HG02870 (cell line): ENCODE measurements at regions not wholly inside any gene's neighbourhood (a gene's known extent, or its start where the extent isn't known, plus 50 kb on each side); places are given as distances from the start of the nearest gene placed in this dataset.

Experiments used
- ATAC-seq: cut with Tn5 transposase; IDR thresholded peaks from one replicate; pipeline ENCODE4 v1.9.1; 2021; ENCODE audit warnings: mild to moderate bottlenecking, moderate library complexity; ENCODE audit not compliant: unreplicated experiment

- no peak for ATAC-seq
Observed at GRCh38 chr6:20312606-20313005, 89.1 kb upstream of the E2F3 start.

GRCh38 chr6:20313051-20313450 is 88.6 kb upstream of the E2F3 start:
- ATAC-seq = no peak

GRCh38 chr6:20313960-20314530 is 87.6 kb upstream of the E2F3 start:
- no peak for ATAC-seq

GRCh38 chr6:20314866-20315845 is 86.5 kb upstream of the E2F3 start:
- ATAC-seq = no peak

GRCh38 chr6:20317430-20317829 is 84.2 kb upstream of the E2F3 start:
- no peak for ATAC-seq

GRCh38 chr6:20318851-20319387 is 82.8 kb upstream of the E2F3 start:
- ATAC-seq = no peak

- ATAC-seq = peak; percentile 98
Observed at GRCh38 chr6:20319520-20320357, 81.9 kb upstream of the E2F3 start.

- ATAC-seq = no peak
Observed at GRCh38 chr6:20325641-20326421, 75.8 kb upstream of the E2F3 start.

- ATAC-seq = no peak
Observed at GRCh38 chr6:20326422-20326728, 75.3 kb upstream of the E2F3 start.

GRCh38 chr6:20327141-20327540 is 74.5 kb upstream of the E2F3 start:
- no peak for ATAC-seq

GRCh38 chr6:20328266-20328923 is 73.3 kb upstream of the E2F3 start:
- ATAC-seq = no peak

GRCh38 chr6:20328924-20329300 is 72.8 kb upstream of the E2F3 start:
- ATAC-seq = no peak

GRCh38 chr6:20331042-20331441 is 70.6 kb upstream of the E2F3 start:
- no peak for ATAC-seq

- no peak for ATAC-seq
Observed at GRCh38 chr6:20331625-20332024, 70.1 kb upstream of the E2F3 start.

- no peak for ATAC-seq
Observed at GRCh38 chr6:20332441-20333006, 69.2 kb upstream of the E2F3 start.

- no peak for ATAC-seq
Observed at GRCh38 chr6:20333721-20334269, 67.9 kb upstream of the E2F3 start.

- no peak for ATAC-seq
Observed at GRCh38 chr6:20334334-20334733, 67.3 kb upstream of the E2F3 start.

GRCh38 chr6:20334962-20335361 is 66.7 kb upstream of the E2F3 start:
- no peak for ATAC-seq

GRCh38 chr6:20335872-20336271 is 65.8 kb upstream of the E2F3 start:
- no peak for ATAC-seq
